Gastroesophageal sphincter (tissue), 3 donors: ENCODE measurements at regions not wholly inside any gene's neighbourhood (a gene's known extent, or its start where the extent isn't known, plus 50 kb on each side); places are given as distances from the start of the nearest gene placed in this dataset.

Experiments
- CTCF ChIP-seq, 4 experiments: fragments of 200-600 bp in 2 of 4; fragments of 450-650 bp in 2 of 4; sonication (generic) in 1 of 4; IDR thresholded peaks; one replicate each; pipeline ENCODE4 v1.5.1; 2017 to 2019; ENCODE audit warnings: antibody characterized with exemption in 4 of 4, mild to moderate bottlenecking in 2 of 4, moderate library complexity in 2 of 4
- EP300 ChIP-seq: sonication (generic); formaldehyde crosslinking; IDR thresholded peaks from one replicate; pipeline ENCODE4 v1.6.1; 2017; ENCODE audit warnings: antibody characterized with exemption, mild to moderate bottlenecking
- POLR2A ChIP-seq, 2 donors: fragments of 450-650 bp; IDR thresholded peaks; one replicate each; pipeline ENCODE4 v1.6.1; 2017; ENCODE audit warnings: antibody characterized with exemption in 2 of 2, mild to moderate bottlenecking in 2 of 2, moderate library complexity in 1 of 2
- POLR2AphosphoS5 ChIP-seq: sonication (generic); formaldehyde crosslinking; IDR thresholded peaks from one replicate; pipeline ENCODE4 v1.6.1; 2017; ENCODE audit warnings: antibody characterized with exemption

DNA sequence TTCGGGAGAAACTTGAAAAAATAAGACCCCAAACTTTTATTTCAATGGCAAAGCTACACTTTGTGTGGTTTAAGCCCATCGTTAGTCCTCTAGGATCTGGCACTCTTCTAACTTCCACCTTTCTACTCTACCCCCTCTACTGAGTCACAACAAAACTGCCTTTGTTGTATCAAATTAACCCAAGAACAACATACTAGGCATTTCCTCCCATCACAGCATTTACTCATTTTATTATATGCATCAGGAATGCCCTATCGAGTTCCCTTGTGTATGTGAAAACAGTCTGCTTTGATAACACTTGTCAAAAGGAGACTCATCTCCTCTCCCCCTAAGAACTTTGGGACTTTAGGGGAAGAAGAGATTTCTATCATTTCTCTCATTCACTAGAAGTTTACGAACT lies 158.9 kb upstream of the FREM1 start:
- TF ChIP-seq CTCF (IDR thresholded peaks at IDR 0.05) (no peak), POLR2A (IDR thresholded peaks at IDR 0.05) (no peak), POLR2AphosphoS5 (no peak), EP300 (no peak)
